Stimulated activated CD8-positive, alpha-beta memory T cell treated with anti-CD3 and anti-CD28 coated beads, Interleukin-4, amount 100 ng/mL, for 24 hours (primary cell): ENCODE measurements at regions not wholly inside any gene's neighbourhood (a gene's known extent, or its start where the extent isn't known, plus 50 kb on each side); places are given as distances from the start of the nearest gene placed in this dataset.

Source experiments
- DNase-seq: peaks from one replicate; pipeline ENCODE4 v3.0.0-alpha.2; 2020; ENCODE audit warnings: low read depth

GRCh38 chrX:129077424-129078170, 445.7 kb downstream of the SMARCA1 start:
- no peak for DNase-seq

DNA sequence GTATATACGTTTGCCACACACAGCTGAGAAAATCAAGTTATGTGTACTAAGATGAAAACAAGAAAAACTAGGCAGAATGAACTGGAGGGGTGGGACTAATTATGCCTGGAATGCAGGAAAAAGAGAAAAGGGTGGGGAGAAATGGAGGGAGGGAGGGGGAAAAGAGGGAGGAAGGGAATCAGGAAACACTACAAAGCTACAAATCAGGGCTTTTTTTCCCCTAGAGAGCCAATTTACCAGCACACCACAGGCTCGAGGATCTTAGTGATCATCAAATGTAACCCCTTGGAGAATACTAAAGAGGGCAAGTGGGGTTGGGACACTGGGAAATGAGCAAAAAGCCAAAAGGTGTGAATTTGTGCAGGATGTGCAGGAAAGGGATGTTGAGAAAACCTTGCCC, 451.9 kb downstream of the SMARCA1 start:
- no peak for DNase-seq

- no peak for DNase-seq
These were observed 457.4 kb downstream of the SMARCA1 start for GRCh38 chrX:129065895-129066294.

DNA sequence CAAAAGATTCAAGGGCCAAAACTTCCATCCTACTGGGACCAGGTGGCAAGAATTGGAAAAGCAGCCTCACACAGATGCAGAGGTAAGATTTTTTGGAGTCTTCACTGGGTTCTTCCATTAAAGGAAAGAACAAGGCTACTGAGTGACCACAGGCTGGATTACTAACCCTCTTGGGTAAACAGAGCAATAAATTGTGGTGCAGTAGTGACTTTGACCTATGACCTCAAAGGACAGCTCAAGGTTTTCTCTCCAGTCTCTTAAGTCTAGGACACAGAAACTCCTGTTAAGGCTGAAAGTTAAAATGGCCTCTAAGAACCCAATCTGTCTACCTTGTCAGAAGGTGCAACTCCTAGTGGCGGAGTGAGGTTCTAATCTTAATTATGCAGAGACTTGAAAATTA, 464.9 kb downstream of the SMARCA1 start:
- DNase-seq = no peak

DNA sequence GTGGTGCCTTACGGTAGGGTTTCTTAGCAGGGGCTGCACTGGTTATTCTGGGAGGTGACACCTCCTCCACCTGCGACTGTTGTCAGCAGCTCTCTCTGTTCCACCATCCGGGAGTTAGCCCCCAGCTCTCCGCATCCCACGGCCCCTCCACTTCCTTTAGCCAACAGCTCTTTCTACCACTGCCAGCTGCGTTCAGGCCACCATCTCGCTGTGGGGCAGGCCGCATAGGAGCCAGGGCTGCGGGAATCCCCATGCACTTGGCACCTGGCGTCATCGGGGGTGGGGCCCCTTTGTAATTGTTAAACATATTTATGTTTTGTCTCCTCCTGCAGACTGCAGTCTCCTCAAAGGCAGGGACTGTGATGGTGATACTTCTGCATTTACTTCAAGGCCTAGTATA, 480.2 kb downstream of the SMARCA1 start:
- no peak for DNase-seq

GRCh38 chrX:129041319-129041718, 482.0 kb downstream of the SMARCA1 start:
- no peak for DNase-seq

DNA sequence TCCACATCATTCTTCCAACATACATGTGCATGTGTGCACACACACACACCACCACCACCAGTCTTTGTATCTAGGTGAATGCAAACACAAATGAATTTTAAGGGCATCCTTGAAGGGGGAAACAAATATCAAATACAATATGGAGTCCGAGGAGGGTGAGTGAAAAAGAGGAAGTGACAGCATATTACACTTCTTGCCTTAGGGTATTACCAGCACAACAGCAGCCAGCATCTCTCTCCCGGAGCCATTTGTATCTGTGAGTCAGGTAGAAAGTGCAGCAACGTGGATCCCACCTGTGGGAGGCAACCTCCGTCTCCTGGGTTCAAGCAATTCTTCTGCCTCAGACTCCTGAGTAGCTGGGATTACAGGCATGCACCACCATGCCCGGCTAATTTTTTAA, 483.2 kb downstream of the SMARCA1 start:
- no peak for DNase-seq

- no peak for DNase-seq
These were observed 484.1 kb downstream of the SMARCA1 start for GRCh38 chrX:129039176-129039575.

- no peak for DNase-seq
These were observed 485.9 kb downstream of the SMARCA1 start for GRCh38 chrX:129037389-129037788.

GRCh38 chrX:129035180-129035579, 488.1 kb downstream of the SMARCA1 start:
- DNase-seq = no peak

DNA sequence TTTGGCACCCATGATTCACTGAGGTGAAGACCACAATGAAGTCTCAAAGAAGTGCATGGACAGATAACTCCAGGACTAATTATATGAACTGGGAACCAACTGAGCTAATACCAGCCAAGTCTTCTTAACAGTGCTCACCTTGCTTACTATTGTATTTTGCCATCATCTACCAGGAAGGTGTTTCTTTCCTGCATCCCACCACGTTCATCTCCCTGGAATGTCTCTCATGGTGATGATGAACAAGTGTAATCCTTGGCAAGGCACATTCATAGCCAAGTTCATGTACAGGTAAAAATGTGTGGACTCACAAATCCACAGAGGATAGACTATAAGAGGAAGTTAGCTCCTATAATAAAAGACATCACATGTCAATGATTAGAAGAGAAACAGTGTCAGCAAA, 489.1 kb downstream of the SMARCA1 start:
- DNase-seq = no peak

DNA sequence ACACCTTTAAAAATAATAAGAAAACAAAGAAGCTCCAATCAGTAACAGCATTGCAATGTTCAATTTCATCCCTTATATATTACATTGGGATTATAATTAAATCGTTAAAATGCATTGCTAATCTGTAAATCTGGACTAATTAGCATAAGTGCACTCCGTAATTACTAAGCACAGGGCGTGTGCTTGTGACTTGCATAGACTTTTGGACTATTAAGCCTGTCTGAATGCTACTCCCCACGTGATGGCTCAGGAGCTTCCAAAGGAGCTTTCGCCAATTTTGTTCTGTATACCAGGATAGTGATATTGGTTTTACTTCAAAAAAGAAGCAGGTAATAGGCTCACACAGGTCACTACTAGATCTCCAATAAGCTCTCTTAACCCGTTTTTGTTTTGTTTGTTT, 497.1 kb downstream of the SMARCA1 start:
- DNase-seq = no peak

GRCh38 chrX:129025376-129025775, 497.9 kb downstream of the SMARCA1 start:
- no peak for DNase-seq

- DNase-seq = no peak
These were observed 503.9 kb downstream of the SMARCA1 start for GRCh38 chrX:129019412-129019811.

- DNase-seq = no peak
These were observed 507.9 kb downstream of the SMARCA1 start for GRCh38 chrX:129015381-129015780.

GRCh38 chrX:129013574-129013973, 509.7 kb downstream of the SMARCA1 start:
- no peak for DNase-seq

DNA sequence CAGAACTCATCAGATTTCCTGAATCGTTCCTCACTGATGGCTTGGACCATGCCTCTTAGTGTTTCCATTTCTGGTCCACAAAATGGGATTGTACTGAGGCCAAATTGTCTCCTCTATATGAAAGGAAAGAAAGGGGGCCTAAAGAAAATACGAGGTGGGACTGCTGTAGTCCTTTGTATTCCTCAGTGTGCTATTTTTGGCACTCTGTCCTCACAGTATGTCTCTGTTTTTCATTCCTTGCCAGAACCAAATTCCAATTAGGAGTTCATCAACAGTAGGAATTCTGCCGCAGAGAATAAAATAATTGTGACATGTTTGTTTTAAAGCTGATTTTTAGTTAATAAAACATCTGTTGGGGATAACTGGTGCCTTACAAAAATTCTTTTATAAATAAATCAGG, 515.7 kb downstream of the SMARCA1 start:
- DNase-seq = no peak

- no peak for DNase-seq
These were observed 516.8 kb downstream of the SMARCA1 start for GRCh38 chrX:129006491-129006890.

DNA sequence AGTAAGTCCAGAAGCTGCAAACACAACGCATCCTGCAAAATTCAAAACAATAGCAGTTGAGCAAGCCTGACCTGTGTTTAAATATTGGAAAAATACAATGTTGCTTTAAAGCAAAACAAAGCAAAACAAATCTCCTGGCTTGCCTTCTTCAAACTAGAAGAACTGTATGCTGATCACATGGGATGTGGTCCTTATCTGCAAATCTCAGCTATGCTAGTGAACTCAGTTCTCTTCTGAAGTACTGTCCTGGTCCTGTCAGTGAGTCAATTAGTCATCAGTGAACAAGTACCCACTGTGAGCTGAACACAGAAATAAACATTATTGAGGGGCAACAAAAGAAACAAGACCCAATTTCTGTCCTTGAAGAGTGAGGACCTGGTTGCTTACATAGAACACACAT, 522.5 kb downstream of the SMARCA1 start:
- no peak for DNase-seq

DNA sequence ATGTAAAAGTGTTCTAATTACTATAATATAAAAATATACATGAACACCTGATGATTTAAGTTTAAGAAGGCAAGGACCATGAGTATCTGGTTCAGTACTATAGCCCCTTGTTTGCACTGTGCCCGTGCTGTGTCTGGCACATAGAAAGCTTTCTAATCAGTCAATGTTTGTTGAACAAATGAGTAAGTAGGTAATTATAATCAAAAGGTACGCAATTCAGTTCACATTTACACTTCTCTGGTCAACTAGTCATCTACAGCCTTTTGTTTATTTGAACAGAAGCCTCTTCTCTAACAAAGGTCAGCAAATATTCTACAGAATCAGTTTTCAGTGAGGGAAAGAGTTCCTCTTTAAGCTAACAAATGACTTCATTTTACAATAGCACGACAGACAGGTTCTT, 523.3 kb downstream of the SMARCA1 start:
- DNase-seq = no peak

- no peak for DNase-seq
These were observed 531.0 kb downstream of the SMARCA1 start for GRCh38 chrX:128992107-128992971.

DNA sequence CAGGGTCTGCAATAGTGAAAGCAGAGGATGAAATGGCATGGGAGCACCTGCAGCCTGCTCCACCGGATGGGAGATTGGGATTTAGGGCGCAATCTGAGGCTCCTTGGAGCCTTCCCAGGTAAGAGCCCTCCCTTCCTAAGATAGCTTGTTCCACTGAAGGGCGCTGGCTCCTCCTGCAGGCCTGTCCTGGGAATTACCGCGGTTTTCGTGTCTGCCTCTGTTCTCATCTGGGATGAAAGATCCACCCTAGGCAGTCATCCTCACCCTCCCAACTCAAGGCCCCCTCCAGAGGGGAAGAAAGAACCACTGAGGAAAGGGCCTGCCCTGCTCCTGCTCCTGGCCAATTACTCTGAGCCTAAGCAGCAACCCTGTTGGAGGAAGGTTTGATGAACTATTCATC, 547.5 kb downstream of the SMARCA1 start:
- DNase-seq = no peak

GRCh38 chrX:128973033-128973432, 550.3 kb downstream of the SMARCA1 start:
- no peak for DNase-seq
